SK-N-SH (cell line): ENCODE measurements at regions not wholly inside any gene's neighbourhood (a gene's known extent, or its start where the extent isn't known, plus 50 kb on each side); places are given as distances from the start of the nearest gene placed in this dataset.

Experiments
- CTCF ChIA-PET: fragments of 300-600, 350-600 bp; formaldehyde crosslinking; extraction: SDS; loops from one replicate; lab custom pipeline; 2021; lab: Yijun Ruan, JAX
- POLR2A ChIA-PET: fragments of 350-600 bp; sonication (Branson Sonifier 250); formaldehyde crosslinking; extraction: SDS; loops from one replicate; lab custom pipeline; 2020; ENCODE audit warnings: antibody characterized with exemption, inconsistent platforms; lab: Yijun Ruan, JAX
- DNase-seq: peaks from one replicate; pipeline ENCODE4 v3.0.0; 2012
- H2AFZ ChIP-seq: fragments of 200-600 bp; sonication (generic); 2 replicates; pipeline ENCODE4 v1.8.1; 2016; ENCODE audit warnings: antibody characterized with exemption, mild to moderate bottlenecking, low read depth
- H3F3A ChIP-seq: fragments of 200-600 bp; sonication (generic); replicated peaks from 2 replicates; pipeline ENCODE3; 2016; ENCODE audit warnings: antibody characterized with exemption, mild to moderate bottlenecking; ENCODE audit not compliant: insufficient read depth
- H3K27ac ChIP-seq, 2 experiments: fragments of 200-500 bp in 1 of 2; fragments of 200-600 bp in 1 of 2; sonication (Bioruptor generic) in 1 of 2; sonication (generic), shearing (Covaris generic) in 1 of 2; 2 replicates each; pipeline versions ENCODE4 v1.5.1 to v1.6.1; 2014 to 2016; ENCODE audit warnings: low read depth in 2 of 2, inconsistent platforms in 1 of 2, low read length in 1 of 2, mild to moderate bottlenecking in 1 of 2, mixed read lengths in 1 of 2
- H3K27me3 ChIP-seq: fragments of 200-600 bp; sonication (generic), shearing (Covaris generic); 2 replicates; pipeline ENCODE4 v1.6.1; 2016; ENCODE audit warnings: mixed run types; ENCODE audit not compliant: insufficient read depth
- H3K36me3 ChIP-seq, 2 experiments: fragments of 200-500 bp in 1 of 2; fragments of 200-600 bp in 1 of 2; sonication (Bioruptor generic) in 1 of 2; sonication (generic) in 1 of 2; replicated peaks in 1 of 2; 2 replicates each; pipeline versions ENCODE3 to v1.5.1; 2014 to 2016; ENCODE audit warnings: low read length in 1 of 2, mild to moderate bottlenecking in 1 of 2; ENCODE audit not compliant: insufficient read depth in 2 of 2, control insufficient read depth in 1 of 2
- H3K4me1 ChIP-seq, 2 experiments: fragments of 200-500 bp in 1 of 2; fragments of 200-600 bp in 1 of 2; sonication (Bioruptor generic) in 1 of 2; sonication (generic), shearing (Covaris generic) in 1 of 2; 2 replicates each; pipeline versions ENCODE4 v1.5.1 to v1.6.1; 2014 to 2016; ENCODE audit warnings: low read depth in 1 of 2, low read length in 1 of 2, mixed run types in 1 of 2; ENCODE audit not compliant: insufficient read depth in 2 of 2, control insufficient read depth in 1 of 2
- H3K4me2 ChIP-seq: fragments of 200-600 bp; sonication (generic), shearing (Covaris generic); 2 replicates; pipeline ENCODE4 v1.6.1; 2017; ENCODE audit warnings: mixed run types
- H3K4me3 ChIP-seq, 2 experiments: fragments of 200-500 bp in 1 of 2; fragments of 200-600 bp in 1 of 2; sonication (Bioruptor generic) in 1 of 2; sonication (generic), shearing (Covaris generic) in 1 of 2; 2 replicates each; pipeline versions ENCODE4 v1.5.1 to v1.8.1; 2014 to 2016; ENCODE audit warnings: low read depth in 2 of 2, inconsistent platforms in 1 of 2, low read length in 1 of 2, mild to moderate bottlenecking in 1 of 2, mixed read lengths in 1 of 2, moderate library complexity in 1 of 2
- H3K79me2 ChIP-seq: fragments of 200-600 bp; sonication (generic); 2 replicates; pipeline ENCODE4 v1.8.1; 2017; ENCODE audit warnings: mild to moderate bottlenecking; ENCODE audit not compliant: insufficient read depth
- H3K9ac ChIP-seq: fragments of 200-600 bp; sonication (generic); 2 replicates; pipeline ENCODE4 v1.6.1; 2017; ENCODE audit warnings: mixed run types
- H3K9me2 ChIP-seq: fragments of 200-600 bp; sonication (generic); 2 replicates; pipeline ENCODE4 v1.6.1; 2017; ENCODE audit warnings: mixed run types
- H3K9me3 ChIP-seq: fragments of 200-600 bp; sonication (generic); 2 replicates; pipeline ENCODE4 v1.6.1; 2017; ENCODE audit warnings: mixed run types, mild to moderate bottlenecking, moderate library complexity
- H4K20me1 ChIP-seq: fragments of 200-600 bp; sonication (generic); 2 replicates; pipeline ENCODE4 v1.6.1; 2017; ENCODE audit warnings: mild to moderate bottlenecking, mixed run types; ENCODE audit not compliant: insufficient read depth
- ELF1 ChIP-seq: IDR thresholded peaks from 2 replicates; pipeline ENCODE4 v1.4.0; 2012
- EZH2phosphoT487 ChIP-seq: fragments of 200-600 bp; sonication (generic); IDR thresholded peaks from 2 replicates; pipeline ENCODE4 v1.6.1; 2017; ENCODE audit warnings: low read depth, mixed run types, mild to moderate bottlenecking, antibody characterized with exemption, moderate library complexity, borderline replicate concordance
- FOXJ3 ChIP-seq: sonication (generic); formaldehyde crosslinking; IDR thresholded peaks from 2 replicates; pipeline ENCODE4 v1.5.1; 2020; ENCODE audit warnings: mild to moderate bottlenecking, missing genetic modification reagents
- GABPA ChIP-seq: IDR thresholded peaks from 2 replicates; pipeline ENCODE4 v1.4.0; 2012; ENCODE audit warnings: low read depth, mild to moderate bottlenecking
- MAX ChIP-seq: IDR thresholded peaks from 2 replicates; pipeline ENCODE4 v1.4.0; 2012; ENCODE audit warnings: low read depth
- MEF2A ChIP-seq: IDR thresholded peaks from 2 replicates; pipeline ENCODE4 v1.4.0; 2012; ENCODE audit warnings: low read depth, borderline replicate concordance
- NFIC ChIP-seq: IDR thresholded peaks from 2 replicates; pipeline ENCODE4 v1.4.0; 2012; ENCODE audit warnings: borderline replicate concordance
- NRF1 ChIP-seq: IDR thresholded peaks from 2 replicates; pipeline ENCODE4 v1.6.1; 2012; ENCODE audit warnings: low read depth, mild to moderate bottlenecking, low read length
- PBX3 ChIP-seq: IDR thresholded peaks from 2 replicates; pipeline ENCODE4; 2012
- POLR2AphosphoS5 ChIP-seq: IDR thresholded peaks from 2 replicates; pipeline ENCODE4 v1.6.1; 2012; ENCODE audit warnings: low read depth, low read length
- RAD21 ChIP-seq: IDR thresholded peaks from 2 replicates; pipeline ENCODE4 v1.6.1; 2012; ENCODE audit warnings: mild to moderate bottlenecking, low read length
- RFX5 ChIP-seq: IDR thresholded peaks from 2 replicates; pipeline ENCODE4 v1.6.1; 2012; ENCODE audit warnings: mild to moderate bottlenecking, improper control_type of control experiment, low read length
- TEAD4 ChIP-seq: IDR thresholded peaks from 2 replicates; pipeline ENCODE4 v1.4.0; 2012; ENCODE audit warnings: mild to moderate bottlenecking, borderline replicate concordance; ENCODE audit not compliant: insufficient read depth
- USF1 ChIP-seq: IDR thresholded peaks from 2 replicates; pipeline ENCODE4 v1.4.0; 2012; ENCODE audit warnings: low read depth, borderline replicate concordance
- YY1 ChIP-seq: IDR thresholded peaks from 2 replicates; pipeline ENCODE4 v1.4.0; 2012; ENCODE audit warnings: low read depth, mild to moderate bottlenecking
- ZBTB33 ChIP-seq: IDR thresholded peaks from 2 replicates; pipeline ENCODE4 v1.4.0; 2012; ENCODE audit warnings: low read depth, borderline replicate concordance
- WGBS: methylation state at CpG from one replicate; pipeline ENCODE4 v1.1.6; 2017; ENCODE audit warnings: low lambda C conversion rate; 5-methylcytosine and 5-hydroxymethylcytosine counted together

GRCh38 chr6:168167431-168168315 is 88.7 kb upstream of the FRMD1 start (continued):
- no peak for TF ChIP-seq NRF1
- no peak for TF ChIP-seq USF1
- TF ChIP-seq PBX3: no peak
- TF ChIP-seq FOXJ3: no peak
- no peak for TF ChIP-seq GABPA
- no peak for TF ChIP-seq RFX5

GRCh38 chr6:168166627-168167026 is 87.6 kb upstream of the FRMD1 start:
- 26% methylated on average over 7 of the region's 7 CpGs for WGBS
- Histone ChIP-seq H3K79me2 (no peaks in the 10 kb centered on the region), H3K9me2 (no peaks in the 10 kb centered on the region), H3K4me1 (peaks cover 0 to 16% of the 10 kb centered on the region in 2 experiments; a peak in 1 of 4 replicates), H3K4me3 (no peak overlapping the region), H3K9ac (no peak overlapping the region), H3K9me3 (no peaks in the 10 kb centered on the region), H4K20me1 (no peaks in the 10 kb centered on the region), H3F3A (no peaks in the 10 kb centered on the region), H2AFZ (no peak overlapping the region), H3K4me2 (no peak overlapping the region), H3K36me3 (no peaks in the 10 kb centered on the region), H3K27ac (no peak overlapping the region), H3K27me3 (no peaks in the 10 kb centered on the region)
- DNase-seq: no peak
- CTCF ChIA-PET: no interaction called here
- POLR2A ChIA-PET: no interaction called here
- TF ChIP-seq FOXJ3: no peak
- no peak for TF ChIP-seq TEAD4
- TF ChIP-seq EZH2phosphoT487: no peak
- TF ChIP-seq NRF1: no peak
- no peak for TF ChIP-seq RAD21
- TF ChIP-seq ELF1: no peak
- TF ChIP-seq MEF2A: no peak
- TF ChIP-seq YY1: no peak
- TF ChIP-seq ZBTB33: no peak
- TF ChIP-seq PBX3: no peak
- no peak for TF ChIP-seq GABPA
- TF ChIP-seq POLR2AphosphoS5: no peak
- no peak for TF ChIP-seq NFIC
- no peak for TF ChIP-seq MAX
